Adrenal gland (tissue), 5 donors: ENCODE measurements at regions not wholly inside any gene's neighbourhood (a gene's known extent, or its start where the extent isn't known, plus 50 kb on each side); places are given as distances from the start of the nearest gene placed in this dataset.

ENCODE experiments used
- POLR2A ChIP-seq, 2 donors: fragments of 450-650 bp; IDR thresholded peaks; one replicate each; pipeline ENCODE4 v1.6.1; 2017; ENCODE audit warnings: antibody characterized with exemption in 2 of 2, mild to moderate bottlenecking in 2 of 2, moderate library complexity in 1 of 2
- TF ChIP-seq, protein P1 (sequence below), 6 experiments: fragments of 450-650 bp in 4 of 6; fragments of 200-600 bp in 2 of 6; sonication (generic) in 1 of 6; IDR thresholded peaks; 1 replicate in 5 of 6; 2 replicates in 1 of 6; pipeline versions ENCODE4 v1.5.1 to v1.8.0; 2016 to 2021; ENCODE audit warnings: antibody characterized with exemption in 6 of 6, mild to moderate bottlenecking in 2 of 6, moderate library complexity in 1 of 6
- donor health status: DM: no; HTN: no; CAD: no.

DNA sequence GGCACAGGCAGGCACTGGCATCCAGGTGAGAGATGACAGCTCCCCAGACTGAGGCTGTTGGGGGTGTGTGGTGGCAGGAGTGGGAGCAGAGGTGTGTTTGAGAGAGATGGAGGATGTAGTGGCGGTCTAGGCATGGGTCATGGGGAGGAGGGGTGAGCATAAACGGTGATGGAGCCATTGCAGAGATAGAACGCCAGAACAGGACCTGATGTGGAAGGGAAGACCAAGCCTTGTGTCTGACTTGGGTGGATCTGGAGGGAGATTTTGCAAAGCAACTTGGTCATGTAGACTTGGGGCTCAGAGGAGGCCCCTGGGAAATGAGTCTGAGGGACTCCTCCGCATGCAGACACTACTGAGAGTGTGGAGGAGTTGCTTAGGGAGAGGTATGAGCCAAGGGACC, 50.0 kb upstream of the CLDN5 start:
- TF ChIP-seq, protein P1, sequence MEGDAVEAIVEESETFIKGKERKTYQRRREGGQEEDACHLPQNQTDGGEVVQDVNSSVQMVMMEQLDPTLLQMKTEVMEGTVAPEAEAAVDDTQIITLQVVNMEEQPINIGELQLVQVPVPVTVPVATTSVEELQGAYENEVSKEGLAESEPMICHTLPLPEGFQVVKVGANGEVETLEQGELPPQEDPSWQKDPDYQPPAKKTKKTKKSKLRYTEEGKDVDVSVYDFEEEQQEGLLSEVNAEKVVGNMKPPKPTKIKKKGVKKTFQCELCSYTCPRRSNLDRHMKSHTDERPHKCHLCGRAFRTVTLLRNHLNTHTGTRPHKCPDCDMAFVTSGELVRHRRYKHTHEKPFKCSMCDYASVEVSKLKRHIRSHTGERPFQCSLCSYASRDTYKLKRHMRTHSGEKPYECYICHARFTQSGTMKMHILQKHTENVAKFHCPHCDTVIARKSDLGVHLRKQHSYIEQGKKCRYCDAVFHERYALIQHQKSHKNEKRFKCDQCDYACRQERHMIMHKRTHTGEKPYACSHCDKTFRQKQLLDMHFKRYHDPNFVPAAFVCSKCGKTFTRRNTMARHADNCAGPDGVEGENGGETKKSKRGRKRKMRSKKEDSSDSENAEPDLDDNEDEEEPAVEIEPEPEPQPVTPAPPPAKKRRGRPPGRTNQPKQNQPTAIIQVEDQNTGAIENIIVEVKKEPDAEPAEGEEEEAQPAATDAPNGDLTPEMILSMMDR (IDR thresholded peaks at IDR 0.05) = no peak
- TF ChIP-seq POLR2A (IDR thresholded peaks at IDR 0.05) = no peak
